GM18858 (cell line): ENCODE measurements at regions not wholly inside any gene's neighbourhood (a gene's known extent, or its start where the extent isn't known, plus 50 kb on each side); places are given as distances from the start of the nearest gene placed in this dataset.

Experiments used
- ATAC-seq: cut with Tn5 transposase; IDR thresholded peaks from one replicate; pipeline ENCODE4 v1.9.1; 2021; ENCODE audit not compliant: unreplicated experiment

- no peak for ATAC-seq
Observed at GRCh38 chr2:150166313-150167051, 321.0 kb downstream of the RND3 start.

DNA sequence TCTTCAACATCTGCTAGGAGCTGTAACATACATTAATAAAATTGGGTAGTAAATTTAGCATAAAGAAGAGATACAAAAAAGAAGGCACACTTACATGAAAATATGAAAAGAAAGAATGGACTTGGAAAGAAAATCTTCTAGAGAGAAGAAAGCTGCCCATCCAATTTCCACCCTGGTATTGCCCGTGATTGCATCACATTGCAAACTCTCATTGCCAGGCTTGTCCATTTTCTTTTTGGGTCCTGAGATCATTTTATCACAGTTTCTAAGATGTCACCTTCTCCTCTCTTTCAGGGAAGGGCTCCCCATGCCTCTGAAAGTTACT, 321.5 kb downstream of the RND3 start:
- no peak for ATAC-seq

GRCh38 chr2:150165442-150165841, 322.0 kb downstream of the RND3 start:
- no peak for ATAC-seq

DNA sequence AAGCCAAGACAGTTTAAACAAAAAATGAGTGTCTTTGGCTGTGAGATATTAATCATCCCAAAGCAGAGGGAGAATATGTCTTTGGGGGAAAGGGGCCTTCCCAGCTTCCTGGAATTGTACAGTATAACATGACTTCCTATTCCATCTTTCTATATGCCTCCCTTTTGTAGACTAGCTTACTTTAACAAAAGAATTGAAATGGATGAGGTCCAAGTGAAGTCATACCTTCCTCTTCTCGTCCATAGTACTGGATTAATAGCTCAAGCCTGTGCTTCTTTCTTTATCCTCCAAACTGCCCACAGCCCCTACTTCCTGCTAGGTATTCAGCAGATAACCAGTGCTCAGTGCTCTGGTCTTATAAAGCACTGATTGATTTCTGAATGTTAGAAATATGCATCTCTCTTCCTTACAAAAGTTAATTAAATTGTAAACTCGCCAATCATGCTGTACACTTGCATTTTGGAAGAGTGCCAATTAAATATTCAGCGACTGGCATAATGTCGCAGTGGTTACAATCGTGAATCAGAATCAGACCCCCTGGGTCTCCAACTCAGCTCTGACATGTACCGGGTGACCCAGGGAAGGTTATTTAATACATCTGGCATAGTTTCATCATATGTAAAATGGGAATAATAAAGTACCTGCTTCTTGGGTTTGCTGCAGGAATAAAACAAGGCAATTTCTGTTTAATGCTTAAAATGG, 325.1 kb downstream of the RND3 start:
- ATAC-seq, result no peak

DNA sequence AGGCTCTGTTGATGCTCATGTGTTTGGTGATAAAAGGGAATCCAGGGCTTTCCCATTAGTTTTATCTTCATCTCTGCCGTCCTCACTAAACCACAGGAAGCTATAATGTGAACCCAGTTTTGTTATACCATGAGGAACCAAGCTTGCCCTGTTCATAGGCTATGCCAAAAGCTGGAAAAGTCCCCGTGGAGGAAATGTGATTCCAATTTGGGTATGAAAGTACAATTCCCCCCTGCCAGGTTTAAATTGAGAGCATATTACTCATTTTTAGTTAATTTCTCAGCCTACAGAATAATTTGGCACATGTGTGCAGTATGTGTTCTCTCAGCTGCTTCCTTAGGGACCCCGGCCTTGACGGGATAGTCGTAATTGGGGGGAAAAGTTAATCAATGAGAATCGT, 327.4 kb downstream of the RND3 start:
- ATAC-seq, result no peak

- no peak for ATAC-seq
Observed at GRCh38 chr2:150159300-150159699, 328.2 kb downstream of the RND3 start.

DNA sequence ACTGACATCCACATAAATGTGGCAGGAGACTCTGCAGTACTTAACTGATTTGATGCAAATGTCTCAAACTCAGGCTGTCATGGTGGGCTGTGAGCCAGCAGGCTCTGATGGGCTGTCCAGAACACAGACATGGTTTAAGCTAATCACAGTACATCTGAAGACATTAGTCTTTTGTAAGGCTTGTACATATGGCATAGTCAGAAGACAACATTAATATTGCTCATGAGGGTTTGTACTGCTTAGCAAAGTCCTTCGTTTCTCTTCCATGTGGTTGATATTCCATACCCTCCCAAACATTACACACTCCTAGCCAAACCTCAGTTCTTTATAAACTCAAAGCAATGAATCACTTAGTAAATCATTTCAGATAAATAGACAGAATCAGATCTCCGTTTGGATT, 330.6 kb downstream of the RND3 start:
- no peak for ATAC-seq

DNA sequence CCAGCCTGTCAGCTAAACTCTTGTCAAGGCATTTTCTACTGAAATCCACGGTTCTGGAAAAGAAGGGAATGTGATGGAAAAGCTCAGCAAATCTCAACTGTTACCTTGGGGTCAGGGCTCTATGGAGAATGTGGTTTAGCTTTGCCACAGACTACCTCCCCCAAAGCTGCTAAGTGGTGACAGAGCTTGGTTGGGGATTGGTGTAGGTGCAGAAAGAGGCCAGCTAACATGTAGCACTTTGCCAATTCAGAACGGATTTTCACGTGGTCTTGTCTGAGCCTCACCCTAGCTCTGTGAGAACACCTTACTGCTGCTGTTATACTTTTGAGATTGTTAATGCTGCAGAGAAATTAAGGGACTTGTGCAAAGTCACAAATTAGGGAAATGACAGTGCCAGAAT, 331.1 kb downstream of the RND3 start:
- ATAC-seq, result no peak

GRCh38 chr2:150154308-150154797, 333.1 kb downstream of the RND3 start:
- ATAC-seq, result no peak

DNA sequence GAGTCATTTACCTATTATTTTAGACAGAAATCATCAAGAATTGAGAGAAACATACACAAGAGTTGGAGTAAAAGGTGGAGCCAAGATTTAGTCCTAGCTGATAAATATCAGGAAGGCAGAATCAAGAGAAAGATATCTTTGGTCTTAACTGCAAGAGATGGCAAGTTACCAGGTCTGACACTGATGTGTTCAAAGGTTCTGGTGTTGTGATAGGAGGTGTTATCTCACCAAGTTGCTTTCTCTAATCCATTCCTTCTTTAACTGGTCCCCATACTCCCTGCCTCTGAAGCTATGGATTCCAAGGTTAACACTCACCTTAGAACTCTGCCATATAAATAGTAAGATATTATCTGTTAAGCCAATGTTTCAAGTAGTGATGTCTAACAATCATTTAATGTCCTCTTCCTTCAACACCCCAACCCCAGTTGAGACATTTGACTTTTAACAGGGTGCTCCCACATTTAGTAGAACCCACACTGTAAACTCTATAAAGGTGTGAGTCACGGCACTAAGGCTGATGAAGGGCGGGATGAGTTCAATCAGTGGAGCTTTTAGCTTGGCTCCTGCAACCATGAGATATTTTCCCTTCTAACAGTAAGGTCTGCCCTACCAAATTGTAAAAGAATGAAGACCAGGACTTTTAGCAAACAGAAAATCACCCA, 333.7 kb downstream of the RND3 start:
- ATAC-seq, result no peak

GRCh38 chr2:150152230-150152629, 335.2 kb downstream of the RND3 start:
- no peak for ATAC-seq

- no peak for ATAC-seq
Observed at GRCh38 chr2:150150144-150150543, 337.3 kb downstream of the RND3 start.

- no peak for ATAC-seq
Observed at GRCh38 chr2:150147889-150148683, 339.4 kb downstream of the RND3 start.

DNA sequence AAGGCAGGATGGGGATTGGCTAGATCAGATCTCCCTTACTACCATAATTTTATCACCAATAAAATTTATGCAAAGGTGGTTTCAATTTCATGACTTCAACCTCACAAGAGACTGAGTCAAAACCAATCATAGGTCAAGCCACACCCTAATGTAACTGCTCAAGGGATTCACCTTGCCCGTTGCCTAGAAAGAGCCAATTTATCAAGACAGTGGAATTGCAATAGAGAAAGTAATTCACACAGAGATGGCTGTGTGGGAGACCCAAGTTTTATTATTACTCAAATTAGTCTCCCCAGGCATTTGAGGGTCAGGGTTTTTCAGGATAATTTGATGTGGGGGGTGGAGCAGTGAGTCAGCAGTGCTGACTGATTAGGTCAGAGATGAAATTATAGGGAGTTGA, 340.6 kb downstream of the RND3 start:
- no peak for ATAC-seq

DNA sequence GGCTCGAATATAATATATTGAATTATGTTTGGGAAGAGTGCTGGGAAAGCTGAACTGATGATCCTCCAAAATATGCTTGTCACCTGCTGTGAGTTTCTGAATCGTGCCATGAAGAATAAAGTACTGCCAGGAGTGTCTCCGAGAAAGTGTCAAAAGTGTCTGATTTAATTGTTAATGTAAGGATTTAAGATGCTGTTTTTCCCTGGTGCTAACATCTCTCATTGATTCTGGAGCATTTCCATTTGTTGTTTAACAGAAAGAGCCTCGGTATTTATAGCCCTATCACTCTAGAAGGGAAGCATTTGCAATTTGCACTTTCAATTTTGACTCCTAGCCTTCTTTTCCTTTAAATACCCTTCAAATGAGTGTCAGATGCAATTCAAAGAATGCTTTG, 342.2 kb downstream of the RND3 start:
- ATAC-seq, result no peak

DNA sequence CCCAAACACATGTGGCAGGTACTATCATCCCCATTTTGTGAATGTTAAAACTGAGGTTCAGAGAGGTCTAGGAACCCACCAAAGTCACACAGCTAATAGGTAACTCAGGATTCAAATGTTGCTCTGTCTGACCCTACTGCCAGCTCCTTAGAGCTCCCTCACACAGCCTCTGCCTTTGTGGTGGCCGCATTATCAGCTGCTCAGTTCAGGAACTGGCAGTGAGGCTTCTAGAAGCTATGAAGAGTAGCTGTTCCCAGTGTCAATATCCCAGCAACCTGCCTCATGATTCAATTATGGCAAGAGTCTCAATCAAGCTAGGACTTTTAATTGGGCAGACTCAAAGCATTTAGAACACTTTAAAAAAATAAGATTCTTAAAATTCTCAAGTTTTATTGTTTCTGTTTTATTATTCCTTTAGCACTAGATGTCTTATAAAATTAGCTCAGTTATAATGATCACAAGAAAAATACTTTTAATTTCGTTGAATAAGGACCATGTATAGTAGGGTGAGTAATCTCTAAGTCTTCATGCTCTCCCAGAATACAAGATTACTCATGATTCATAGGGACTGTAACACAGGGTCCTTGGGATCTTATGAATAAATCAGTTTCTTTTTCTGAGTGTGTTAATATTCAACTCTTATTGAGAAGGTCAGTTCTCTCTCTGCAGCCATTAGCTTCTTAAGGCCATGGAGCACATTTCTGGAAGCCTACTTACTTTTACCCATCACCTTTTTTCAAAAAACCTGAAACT, 342.7 kb downstream of the RND3 start:
- ATAC-seq, result no peak

- no peak for ATAC-seq
Observed at GRCh38 chr2:150143087-150143536, 344.4 kb downstream of the RND3 start.

DNA sequence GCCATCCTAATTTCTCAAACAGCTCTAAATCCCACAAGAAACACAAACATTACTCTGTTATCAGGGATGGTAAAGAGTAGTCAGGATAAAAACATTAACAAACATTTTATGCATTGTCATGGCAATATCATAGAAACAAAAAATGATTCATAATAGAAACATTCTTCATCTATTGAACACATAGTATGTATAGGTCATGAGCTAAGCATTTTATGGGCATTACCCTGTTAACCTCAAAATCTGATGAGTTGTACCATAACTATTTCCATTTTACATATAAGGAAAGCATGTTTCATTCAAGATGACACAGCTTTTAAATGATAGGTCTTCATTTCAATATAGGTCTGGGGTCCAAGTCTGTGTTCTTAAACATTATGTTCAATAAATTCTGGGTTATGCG, 344.9 kb downstream of the RND3 start:
- ATAC-seq, result no peak

- ATAC-seq, result no peak
Observed at GRCh38 chr2:150141226-150142001, 346.1 kb downstream of the RND3 start.

GRCh38 chr2:150140777-150141176, 346.7 kb downstream of the RND3 start:
- no peak for ATAC-seq
